Endodermal cell (in vitro differentiated cells): ENCODE measurements at regions not wholly inside any gene's neighbourhood (a gene's known extent, or its start where the extent isn't known, plus 50 kb on each side); places are given as distances from the start of the nearest gene placed in this dataset.
"Not testable (repeated sequence)": the region's sequence is repeated elsewhere in the genome, so short reads cannot be mapped to it uniquely, and the experiment has no call there.

Experiments
- DNase-seq: peaks from one replicate; pipeline ENCODE4 v3.0.0-alpha.2; 2017
- H3K27ac ChIP-seq: 2 replicates; pipeline ENCODE4 v1.5.1; 2013; ENCODE audit warnings: mild to moderate bottlenecking, low read depth, low read length, moderate library complexity
- H3K27me3 ChIP-seq: 2 replicates; pipeline ENCODE4 v1.6.1; 2013; ENCODE audit warnings: mild to moderate bottlenecking, low read length, moderate library complexity; ENCODE audit not compliant: insufficient read depth, control insufficient read depth, poor library complexity, severe bottlenecking
- H3K36me3 ChIP-seq: 2 replicates; pipeline ENCODE4 v1.7.0; 2013; ENCODE audit warnings: mild to moderate bottlenecking, low read length, moderate library complexity; ENCODE audit not compliant: control insufficient read depth, insufficient read depth
- H3K4me1 ChIP-seq: one replicate; pipeline ENCODE4 v1.7.0; 2013; ENCODE audit warnings: low read length; ENCODE audit not compliant: control insufficient read depth, insufficient read depth
- H3K4me3 ChIP-seq: 2 replicates; pipeline ENCODE4 v1.5.1; 2013; ENCODE audit warnings: mild to moderate bottlenecking, low read length, moderate library complexity
- H3K9ac ChIP-seq: 2 replicates; pipeline ENCODE4 v1.6.1; 2013; ENCODE audit warnings: mild to moderate bottlenecking, low read length, moderate library complexity; ENCODE audit not compliant: poor library complexity, severe bottlenecking; ENCODE audit errors: extremely low read depth
- H3K9me3 ChIP-seq: 2 replicates; pipeline ENCODE4 v1.6.1; 2013; ENCODE audit warnings: mild to moderate bottlenecking, low read length, moderate library complexity; ENCODE audit not compliant: control insufficient read depth
- H3K27ac Mint-ChIP-seq: 2 replicates; pipeline ENCODE4 v1.8.0; 2020; ENCODE audit warnings: mixed read lengths
- H3K27me3 Mint-ChIP-seq: 2 replicates; pipeline ENCODE4 v1.8.0; 2021; ENCODE audit warnings: mild to moderate bottlenecking, mixed read lengths; ENCODE audit not compliant: insufficient read depth
- H3K36me3 Mint-ChIP-seq: 2 replicates; pipeline ENCODE4 v1.8.0; 2020; ENCODE audit warnings: low read depth, mixed read lengths
- H3K4me1 Mint-ChIP-seq: 2 replicates; pipeline ENCODE4 v1.8.0; 2020; ENCODE audit warnings: mixed read lengths
- H3K4me3 Mint-ChIP-seq: 2 replicates; pipeline ENCODE4 v1.8.0; 2020; ENCODE audit warnings: mild to moderate bottlenecking, moderate library complexity, mixed read lengths
- H3K9me3 Mint-ChIP-seq: 2 replicates; pipeline ENCODE4 v1.8.0; 2020; ENCODE audit warnings: mild to moderate bottlenecking, mixed read lengths
- CTCF ChIP-seq: fragments of 200-600 bp; sonication (generic); conservative IDR thresholded peaks from 2 replicates; pipeline ENCODE4 v1.5.0; 2021; ENCODE audit warnings: antibody characterized with exemption, mild to moderate bottlenecking
- WGBS, 2 experiments: methylation state at CpG; one replicate each; pipeline versions ENCODE4 v1.1.5 to v1.1.7; 2013; ENCODE audit warnings: missing lambda C conversion rate in 2 of 2, mixed read lengths in 1 of 2; ENCODE audit not compliant: insufficient coverage in 1 of 2, insufficient read length in 1 of 2; 5-methylcytosine and 5-hydroxymethylcytosine counted together

- H3K27ac Mint-ChIP-seq = no peak overlapping the region
- no peak overlapping the region for H3K4me3 ChIP-seq
- no peak overlapping the region for H3K9ac ChIP-seq
- H3K4me3 Mint-ChIP-seq = no peak overlapping the region
- H3K9me3 ChIP-seq = no peaks in the 10 kb centered on the region
- H3K4me1 Mint-ChIP-seq = peaks cover 11% of the 10 kb centered on the region
- WGBS, 2 experiments = 89 to 100% methylated on average over 1 of the region's 1 CpG
- H3K27ac ChIP-seq = no peak overlapping the region
- TF ChIP-seq CTCF = no peak
- H3K4me1 ChIP-seq = no peaks in the 10 kb centered on the region
- DNase-seq = no peak
- H3K27me3 ChIP-seq = no peaks in the 10 kb centered on the region
- peaks cover 17% of the 10 kb centered on the region for H3K9me3 Mint-ChIP-seq
- no peaks in the 10 kb centered on the region for H3K27me3 Mint-ChIP-seq
- no peaks in the 10 kb centered on the region for H3K36me3 Mint-ChIP-seq
- H3K36me3 ChIP-seq = no peaks in the 10 kb centered on the region
Observed at GRCh38 chr6:60668428-60668827, 1617.6 kb downstream of the KHDRBS2 start.

GRCh38 chr6:60663199-60663598, 1622.8 kb downstream of the KHDRBS2 start:
- not testable (repeated sequence) for H3K36me3 ChIP-seq, H3K4me3 Mint-ChIP-seq, H3K4me3 ChIP-seq, H3K4me1 ChIP-seq, H3K9me3 ChIP-seq, DNase-seq, H3K27me3 ChIP-seq, H3K4me1 Mint-ChIP-seq, H3K27ac ChIP-seq, H3K27ac Mint-ChIP-seq, H3K9ac ChIP-seq, H3K36me3 Mint-ChIP-seq, H3K27me3 Mint-ChIP-seq
- 74 to 78% methylated on average over 4 to 5 of the region's 5 CpGs for WGBS, 2 experiments
- H3K9me3 Mint-ChIP-seq = peaks cover 50% of the 10 kb centered on the region

- Histone ChIP-seq H3K27me3 (no peaks in the 10 kb centered on the region), H3K27ac (no peak overlapping the region), H3K36me3 (no peaks in the 10 kb centered on the region), H3K9me3 (peaks cover 6% of the 10 kb centered on the region), H3K4me1 (no peaks in the 10 kb centered on the region), H3K9ac (no peak overlapping the region), H3K4me3 (no peak overlapping the region)
- WGBS, 2 experiments = 93% methylated on average over 1 of the region's 1 CpG; no CpG with 5 or more reads in 1 of the 2 experiments
- Mint-ChIP-seq H3K27ac (no peak overlapping the region), H3K27me3 (no peaks in the 10 kb centered on the region), H3K36me3 (no peaks in the 10 kb centered on the region), H3K9me3 (no peaks in the 10 kb centered on the region), H3K4me1 (peaks cover 10% of the 10 kb centered on the region), H3K4me3 (no peak overlapping the region)
- TF ChIP-seq CTCF = no peak
- peak; percentile 47 for DNase-seq
Observed at GRCh38 chr6:60643870-60644269, 1642.2 kb downstream of the KHDRBS2 start.

- H3K4me3 ChIP-seq, H3K36me3 Mint-ChIP-seq, H3K27me3 ChIP-seq, H3K9me3 ChIP-seq, H3K9ac ChIP-seq, DNase-seq, H3K27me3 Mint-ChIP-seq, H3K27ac ChIP-seq, H3K27ac Mint-ChIP-seq, H3K4me1 ChIP-seq, H3K36me3 ChIP-seq, H3K4me3 Mint-ChIP-seq, H3K4me1 Mint-ChIP-seq: not testable (repeated sequence)
- peak; percentile 61 for TF ChIP-seq CTCF
- H3K9me3 Mint-ChIP-seq = peaks cover 22% of the 10 kb centered on the region
Observed at GRCh38 chr6:60639185-60639584, 1646.8 kb downstream of the KHDRBS2 start.
